HG02642 (cell line): ENCODE measurements at regions not wholly inside any gene's neighbourhood (a gene's known extent, or its start where the extent isn't known, plus 50 kb on each side); places are given as distances from the start of the nearest gene placed in this dataset.

ENCODE experiments used
- ATAC-seq: cut with Tn5 transposase; IDR thresholded peaks from one replicate; pipeline ENCODE4 v1.9.1; 2021; ENCODE audit warnings: mild to moderate bottlenecking; ENCODE audit not compliant: unreplicated experiment, poor library complexity

DNA sequence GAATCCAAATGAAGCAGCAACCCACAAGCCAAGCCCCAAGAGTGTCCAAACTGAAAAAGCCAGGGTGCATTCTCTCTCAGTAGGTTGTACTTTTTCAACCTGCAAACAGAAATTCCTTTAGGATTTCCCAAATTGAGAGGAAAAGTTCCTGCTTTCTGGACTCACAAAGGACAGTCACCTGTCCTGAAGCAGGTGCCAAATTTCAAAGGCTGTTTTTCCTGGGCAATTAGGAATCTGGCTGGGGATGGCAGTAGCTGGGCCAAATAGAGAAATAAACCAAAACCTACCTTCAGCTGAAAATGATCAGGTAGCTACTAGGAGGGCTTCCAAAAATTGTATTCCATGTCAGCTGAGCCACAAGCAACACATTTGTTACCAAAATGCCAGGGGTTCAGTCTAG lies 83.1 kb upstream of the TP63 start:
- no peak for ATAC-seq

GRCh38 chr3:189551007-189551406 lies 80.2 kb upstream of the TP63 start:
- ATAC-seq, result no peak

DNA sequence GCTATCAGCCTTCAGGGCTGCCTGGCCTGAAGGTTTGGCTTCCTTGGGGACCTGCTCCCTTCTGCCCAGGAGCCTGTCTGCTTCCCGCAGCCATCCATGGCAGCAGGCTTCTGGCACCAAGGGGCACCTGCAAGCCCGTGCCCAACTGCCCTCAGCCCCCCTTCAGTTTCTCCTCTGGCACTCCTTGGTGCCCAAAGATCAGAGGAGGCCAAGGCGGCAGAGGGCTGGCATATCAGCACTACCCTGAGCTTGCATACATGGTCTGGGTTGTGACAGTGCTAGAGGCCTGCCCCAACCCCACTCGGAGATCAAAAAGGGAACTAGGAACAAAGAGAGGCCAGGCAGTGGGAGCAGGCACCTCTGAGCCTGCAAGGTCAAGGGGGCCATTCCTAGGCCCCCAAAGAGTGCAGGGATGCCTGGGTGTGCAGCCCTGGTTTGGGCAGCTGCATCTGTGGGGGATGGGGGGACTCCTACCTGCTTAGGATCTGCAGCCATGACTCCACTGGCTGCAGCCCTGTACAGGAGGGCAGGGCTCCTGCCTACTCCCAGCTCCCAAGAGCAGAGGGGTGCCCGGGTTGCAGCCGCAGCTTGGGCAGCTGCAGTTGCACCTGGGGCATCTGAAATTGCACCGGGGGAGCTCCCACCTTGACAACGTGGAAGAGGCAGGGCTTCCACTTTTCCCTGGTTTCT lies 76.2 kb upstream of the TP63 start:
- no peak for ATAC-seq

DNA sequence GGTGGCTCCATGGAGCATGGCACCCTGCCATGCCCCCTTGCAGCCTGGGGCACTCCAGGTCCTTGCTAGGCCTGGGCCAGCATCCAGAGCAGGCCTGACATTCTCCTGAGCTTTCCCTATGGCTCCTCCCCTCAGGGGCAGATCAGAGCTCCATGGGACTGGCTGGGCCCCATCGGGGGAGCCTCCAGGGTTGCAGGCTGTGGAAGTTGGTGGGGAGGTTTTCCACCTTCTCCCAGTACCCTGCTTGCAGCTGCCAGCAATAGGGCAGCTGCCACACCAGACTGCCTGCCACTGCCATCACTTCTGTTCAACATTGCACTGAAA lies 75.7 kb upstream of the TP63 start:
- no peak for ATAC-seq

- no peak for ATAC-seq
Observed at GRCh38 chr3:189557824-189558223, 73.4 kb upstream of the TP63 start.

- no peak for ATAC-seq
Observed at GRCh38 chr3:189561256-189561655, 69.9 kb upstream of the TP63 start.

GRCh38 chr3:189563853-189564563 lies 67.2 kb upstream of the TP63 start:
- peak; percentile 75 for ATAC-seq

GRCh38 chr3:189566550-189567130 lies 64.5 kb upstream of the TP63 start:
- no peak for ATAC-seq

DNA sequence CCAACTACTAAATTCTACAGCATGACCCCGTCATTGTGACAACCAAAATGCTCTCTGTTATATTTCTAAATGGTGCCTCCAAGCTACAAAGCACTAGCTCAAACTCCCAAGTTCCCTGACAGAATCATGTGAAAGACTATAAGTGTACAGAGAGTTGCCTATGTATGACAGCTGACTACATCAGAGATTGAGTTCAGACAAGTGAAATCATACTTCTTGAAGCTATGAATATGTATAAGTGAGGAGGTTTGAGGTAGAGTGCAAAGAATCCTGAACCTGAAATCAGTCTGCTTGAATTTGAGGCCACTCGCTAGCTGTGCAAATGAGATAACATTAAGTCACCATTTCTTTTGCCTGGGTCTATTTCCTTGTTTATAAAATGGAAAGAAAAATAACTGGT lies 63.9 kb upstream of the TP63 start:
- ATAC-seq, result peak; percentile 15

- peak; percentile 41 for ATAC-seq
Observed at GRCh38 chr3:189567766-189568420, 63.3 kb upstream of the TP63 start.

DNA sequence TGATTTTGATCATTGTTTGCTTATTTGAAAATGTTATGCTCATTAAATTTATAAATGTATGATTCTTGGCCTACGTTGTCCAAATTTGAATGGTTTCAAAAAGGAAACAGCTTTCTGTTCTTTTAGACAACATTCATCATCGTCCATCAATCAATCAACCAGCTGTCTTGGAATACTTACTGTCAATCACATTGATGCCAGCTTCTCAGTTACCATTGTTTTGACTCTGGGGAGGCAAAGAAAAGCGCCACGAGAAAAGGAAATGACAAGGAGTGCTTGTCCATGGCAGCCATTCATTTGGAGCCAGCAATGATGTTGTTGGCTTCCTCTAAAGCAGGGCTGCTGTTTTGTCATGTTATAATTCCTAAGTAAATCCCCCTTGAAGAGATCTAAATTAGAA lies 62.2 kb upstream of the TP63 start:
- ATAC-seq, result no peak

- ATAC-seq, result no peak
Observed at GRCh38 chr3:189569473-189569872, 61.7 kb upstream of the TP63 start.

DNA sequence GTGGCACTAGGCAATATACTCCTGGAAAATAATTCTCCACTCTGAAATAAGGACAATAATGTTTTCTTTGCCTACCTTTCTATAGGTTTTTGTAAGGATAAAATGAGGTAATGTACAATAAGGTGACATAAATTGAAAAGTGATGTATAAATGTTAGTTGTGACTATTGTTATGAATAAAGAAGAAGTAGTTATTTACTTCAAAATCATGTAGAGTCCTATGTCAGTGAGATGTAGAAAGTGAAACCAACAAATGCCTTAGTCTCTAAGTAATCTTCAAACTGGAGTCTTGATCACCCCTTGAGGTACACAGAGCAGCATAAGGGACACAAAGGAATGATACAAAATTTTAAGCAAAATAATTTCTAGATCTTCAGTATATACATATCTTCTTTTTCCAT lies 60.3 kb upstream of the TP63 start:
- peak; percentile 41 for ATAC-seq

DNA sequence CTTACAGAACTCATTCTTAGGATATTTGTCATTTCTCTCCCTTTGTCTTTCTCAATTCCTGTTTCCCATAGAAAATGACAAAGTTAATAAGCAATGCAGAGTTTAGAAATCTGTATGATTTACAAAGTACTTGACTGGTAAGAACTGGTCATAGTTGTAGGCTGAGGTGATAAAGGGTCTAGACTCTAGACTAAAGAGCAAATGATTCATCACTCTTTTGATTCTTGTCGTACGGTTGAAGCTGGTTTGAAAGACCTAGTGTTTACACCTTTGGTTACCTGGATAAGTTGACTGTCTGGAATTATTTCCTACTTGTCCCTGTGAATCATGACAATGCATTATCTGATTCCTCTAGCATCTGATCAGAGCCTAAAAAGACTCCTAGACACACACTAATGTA lies 58.9 kb upstream of the TP63 start:
- no peak for ATAC-seq

DNA sequence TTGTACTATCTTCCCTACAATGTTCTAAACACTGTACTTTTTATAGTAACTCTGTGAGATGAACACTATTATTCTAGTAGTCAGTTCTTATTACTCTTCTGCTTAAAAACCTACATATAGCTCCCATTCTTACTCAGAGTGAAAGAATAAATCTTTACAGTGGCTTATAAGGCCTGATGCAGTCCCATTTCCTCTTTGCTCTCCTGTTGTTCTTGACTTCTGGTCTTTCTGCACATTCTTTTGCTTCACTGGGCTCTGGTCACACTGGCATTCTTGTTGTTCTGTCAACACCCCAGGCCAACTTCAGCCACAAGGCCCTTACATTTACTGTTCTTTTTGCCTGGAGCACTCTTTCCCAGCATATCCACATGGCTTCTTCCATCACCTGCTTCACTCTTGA lies 58.2 kb upstream of the TP63 start:
- ATAC-seq, result peak; percentile 41

- no peak for ATAC-seq
Observed at GRCh38 chr3:189576486-189576885, 54.7 kb upstream of the TP63 start.

DNA sequence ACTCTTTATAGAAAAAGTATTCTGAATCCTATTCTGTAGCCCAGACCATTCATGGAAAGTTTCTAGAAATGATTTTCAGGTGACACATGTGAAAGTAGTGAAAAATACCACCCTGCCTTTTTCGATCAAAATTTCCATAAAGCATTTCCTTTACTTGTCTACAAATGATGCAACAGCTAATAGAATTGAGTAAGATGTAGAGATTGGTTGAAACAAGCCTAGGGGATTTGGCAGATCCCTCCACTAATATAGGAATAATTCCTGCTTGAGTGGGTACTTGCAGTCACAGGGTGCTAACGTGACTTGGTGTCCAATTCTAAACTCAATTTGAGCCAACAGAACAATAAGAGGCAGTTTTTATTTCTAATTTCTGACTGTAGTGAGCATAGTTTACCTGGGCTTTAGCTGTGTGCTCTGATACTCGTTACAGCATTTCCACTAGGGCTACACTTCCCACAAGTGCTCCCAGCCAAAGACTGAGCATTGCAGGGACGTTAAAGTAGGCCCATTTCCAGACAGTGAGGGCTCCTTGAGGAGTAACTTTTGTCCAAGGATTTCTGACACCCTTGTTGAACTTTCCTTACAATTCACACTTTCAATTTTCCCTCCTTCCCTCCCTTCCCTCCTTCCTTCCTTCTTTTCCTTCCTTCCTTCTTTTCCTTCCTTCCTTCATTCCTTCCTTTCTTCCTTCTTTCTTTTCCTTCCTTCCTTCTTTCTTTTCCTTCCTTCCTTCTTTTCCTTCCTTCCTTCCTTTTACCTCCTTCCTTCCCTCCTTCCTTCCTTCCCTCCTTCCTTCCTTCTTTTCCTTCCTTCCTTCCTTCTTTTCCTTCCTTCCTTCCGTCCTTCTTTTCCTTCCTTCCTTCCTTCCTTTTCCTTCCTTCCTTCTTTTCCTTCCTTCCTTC lies 53.9 kb upstream of the TP63 start:
- ATAC-seq, result no peak

- ATAC-seq, result no peak
Observed at GRCh38 chr3:189580190-189580589, 51.0 kb upstream of the TP63 start.
